ENCODE measurements at regions not wholly inside any gene's neighbourhood (a gene's known extent, or its start where the extent isn't known, plus 50 kb on each side); places are given as distances from the start of the nearest gene placed in this dataset.

DNA sequence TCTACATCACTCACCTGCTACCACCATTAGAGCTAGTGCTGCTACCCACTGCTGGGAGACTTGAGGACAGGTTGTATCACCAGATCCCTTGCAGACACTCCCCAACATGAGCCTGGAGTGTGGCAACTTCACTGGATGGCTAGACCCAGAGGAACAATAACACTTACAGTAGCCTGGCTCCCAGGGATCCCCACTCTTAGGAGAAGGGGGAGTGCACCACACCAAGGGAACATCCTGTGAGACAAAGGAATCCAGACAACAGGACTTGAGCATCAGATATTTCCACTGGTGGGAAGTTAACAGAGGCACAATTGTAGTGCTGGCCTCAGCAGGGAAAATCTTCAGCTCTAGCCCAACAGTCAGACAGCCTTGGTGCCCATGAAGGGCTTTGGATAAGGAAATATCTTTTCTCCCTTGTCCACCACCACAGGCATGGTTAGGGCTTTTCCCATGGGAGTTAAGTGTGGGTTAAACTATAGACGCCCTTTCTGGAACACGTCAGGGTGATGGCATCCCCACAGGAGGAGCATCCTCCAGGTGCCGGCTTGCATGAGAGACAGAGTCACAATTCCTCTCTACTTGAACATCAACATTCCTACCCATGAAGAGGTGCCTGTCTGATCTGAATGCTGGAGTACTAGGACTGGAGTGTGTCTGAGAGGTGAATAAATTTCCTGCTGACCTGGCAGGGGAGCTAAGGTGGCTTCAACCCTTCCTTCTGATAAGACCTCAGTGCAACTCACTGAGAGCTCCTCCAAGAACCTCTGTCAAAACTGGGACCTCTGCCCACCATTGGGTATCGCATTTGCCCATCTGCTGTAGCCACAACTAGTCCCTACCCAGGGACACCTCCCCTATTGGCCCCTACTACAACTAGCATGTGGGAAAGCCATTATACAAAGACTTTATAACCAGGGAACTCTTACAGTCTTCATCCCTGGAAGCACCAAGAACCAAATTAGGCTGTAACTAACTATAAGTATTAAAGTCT is 55.4 kb upstream of the SIRPG start:
- no peak for DNase-seq (ENCODE audit: low read depth in 2 of 2)

DNA sequence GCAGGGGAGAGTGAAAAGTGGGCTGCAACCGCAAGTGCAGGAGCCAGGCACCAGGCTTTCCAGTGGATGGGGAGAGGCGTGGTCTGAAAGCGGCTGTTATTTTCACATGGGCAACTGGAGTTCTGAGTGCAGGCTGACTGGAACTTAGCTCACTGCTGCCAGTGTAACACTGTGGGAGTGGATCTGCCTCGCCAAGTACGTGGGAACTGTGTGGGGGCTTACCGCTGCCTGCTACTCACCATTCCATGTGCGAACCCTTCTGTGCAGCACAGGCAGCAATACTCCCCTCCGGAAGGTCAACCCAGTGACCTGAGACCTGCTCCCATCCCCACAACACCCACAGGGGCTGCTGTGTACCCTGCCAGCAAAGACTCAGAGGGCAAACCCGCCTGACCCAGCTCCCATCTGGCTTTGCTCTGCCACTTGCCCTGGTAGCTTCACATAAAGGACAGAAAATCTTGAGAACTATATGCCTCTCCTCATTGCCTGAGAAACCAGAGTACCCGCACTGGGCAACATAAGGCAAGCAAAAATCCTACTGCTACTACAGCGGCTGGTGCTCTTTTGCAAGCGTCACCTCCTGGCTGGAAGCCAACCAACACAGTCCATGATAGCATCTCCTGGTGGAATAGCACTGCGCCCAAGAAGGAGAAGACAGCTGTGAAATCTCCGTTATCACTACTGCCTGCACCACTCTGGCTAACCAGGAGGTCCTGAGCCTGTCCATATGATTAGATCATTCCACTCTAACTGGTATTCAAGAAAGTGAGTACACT is 54.4 kb upstream of the SIRPG start:
- DNase-seq (ENCODE audit: low read depth in 2 of 2): no peak

DNA sequence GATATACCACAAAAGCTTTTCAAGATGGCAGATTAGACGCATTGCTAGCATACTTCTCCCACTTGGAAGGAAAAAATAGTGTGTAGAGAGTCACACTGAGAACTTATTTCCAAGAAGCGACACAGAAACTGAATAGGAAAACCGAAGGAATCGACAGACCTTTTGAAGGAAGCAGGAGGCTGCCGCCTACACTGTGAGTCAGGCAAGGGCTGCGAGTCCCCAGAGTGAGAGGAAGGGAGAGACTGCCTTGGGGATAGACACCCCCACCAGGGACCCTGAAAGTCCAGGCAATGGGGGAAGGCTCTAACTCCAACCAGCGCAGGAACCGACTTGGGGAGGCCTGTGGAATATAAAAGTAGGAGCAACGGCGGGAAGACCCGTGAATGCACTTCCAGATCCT is 53.7 kb upstream of the SIRPG start:
- DNase-seq (ENCODE audit: low read depth in 2 of 2): no peak

DNA sequence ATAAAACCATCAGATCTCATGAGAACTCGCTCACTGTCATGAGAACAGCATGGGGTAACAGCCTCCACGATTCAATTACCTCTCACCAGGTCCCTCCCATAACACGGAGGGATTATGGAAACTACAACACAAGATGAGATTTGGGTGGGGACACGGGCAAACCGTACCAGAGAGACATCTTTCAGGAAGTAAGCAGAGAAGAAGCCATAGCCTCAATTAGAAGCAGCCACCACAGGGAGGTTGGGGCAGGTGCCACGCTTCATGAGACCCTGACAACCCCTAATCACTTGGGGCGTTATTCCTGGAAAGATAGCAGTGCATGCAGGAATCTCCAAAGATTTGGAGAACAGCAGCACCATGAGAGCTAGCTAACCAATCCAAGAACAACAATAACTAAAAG is 52.9 kb upstream of the SIRPG start:
- DNase-seq (ENCODE audit: low read depth in 2 of 2): no peak

DNA sequence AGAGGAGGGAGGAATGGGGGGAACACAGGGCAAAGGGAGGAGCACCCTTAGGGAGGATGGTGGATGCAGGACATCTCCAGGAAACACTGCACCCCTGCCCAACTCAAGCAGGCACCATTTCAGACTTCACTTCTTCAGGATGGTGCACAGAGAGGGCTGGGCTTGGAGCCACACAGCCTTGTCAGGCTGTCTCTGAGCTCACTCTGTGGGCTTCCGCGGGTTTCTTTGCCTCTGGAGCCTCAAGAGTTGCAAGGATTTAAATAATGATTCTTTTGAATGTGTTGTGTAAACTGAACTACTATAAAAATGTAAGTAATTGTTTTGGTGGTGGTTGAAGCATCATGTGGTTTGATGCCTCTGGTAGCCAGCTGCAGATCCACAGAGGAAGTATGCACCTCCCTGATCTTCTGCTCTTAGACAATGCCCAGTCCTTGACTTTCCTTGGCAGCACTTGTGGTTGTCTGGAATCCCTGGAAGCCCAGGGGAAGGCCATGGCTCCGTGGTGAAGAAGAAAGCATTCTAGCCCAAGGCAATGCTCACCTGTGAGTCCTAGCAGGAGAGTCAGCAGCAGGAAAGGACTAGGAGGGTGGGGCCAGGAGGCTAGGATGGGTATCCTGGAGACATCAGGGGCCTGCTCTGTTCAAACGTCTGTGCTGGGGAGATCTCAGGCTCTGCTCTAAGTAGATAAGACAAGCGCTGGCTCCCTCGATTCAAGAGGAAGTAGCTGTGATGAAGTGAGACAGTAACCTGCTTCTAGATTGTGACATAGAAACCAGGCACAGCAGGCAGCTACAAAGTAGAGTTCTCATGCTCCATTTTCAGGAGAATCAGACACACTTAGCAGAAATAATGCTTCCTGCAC is 50.2 kb upstream of the SIRPG start:
- no peak for DNase-seq (ENCODE audit: low read depth in 2 of 2)

Data from stimulated activated CD8-positive, alpha-beta memory T cell treated with anti-CD3 and anti-CD28 coated beads, Interleukin-15, amount 100 ng/mL, for 48 hours (primary cell).